ENCODE measurements at regions not wholly inside any gene's neighbourhood (a gene's known extent, or its start where the extent isn't known, plus 50 kb on each side); places are given as distances from the start of the nearest gene placed in this dataset.

DNA sequence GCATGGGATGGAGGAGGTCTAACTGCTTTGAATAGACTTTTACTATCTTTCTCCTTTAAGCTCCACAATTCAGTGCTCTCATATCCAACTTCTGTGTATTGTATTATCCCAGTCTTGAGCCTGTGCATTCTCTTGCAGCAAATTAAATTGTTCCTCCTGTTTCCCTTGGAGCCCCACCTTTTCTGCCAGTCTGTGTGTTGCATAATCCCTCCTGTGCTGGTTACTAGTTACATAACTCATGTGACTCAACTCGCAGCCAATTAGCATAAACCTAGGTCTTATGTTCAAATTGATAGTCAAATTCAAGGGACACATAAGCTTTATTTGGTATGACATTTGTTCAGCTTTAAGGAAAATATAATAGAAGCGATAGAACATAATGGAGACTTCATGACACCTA lies 1863.5 kb downstream of the MRPL39 start:
- intact Hi-C loops (cut with DNase I): no loop called here
- Histone ChIP-seq H3K9me3 (no peaks in the 10 kb centered on the region), H3K4me1 (no peaks in the 10 kb centered on the region), H3K36me3 (no peaks in the 10 kb centered on the region), H3K4me3 (no peak overlapping the region), H3K27me3 (no peaks in the 10 kb centered on the region), H3K27ac (no peak overlapping the region)
- ATAC-seq (no peak), DNase-seq (no peak)
- TF ChIP-seq CTCF (IDR thresholded peaks at IDR 0.05): no peak

- intact Hi-C loops (cut with DNase I): no loop called here
- Histone ChIP-seq H3K27ac (no peak overlapping the region), H3K36me3 (no peaks in the 10 kb centered on the region), H3K4me3 (no peak overlapping the region), H3K27me3 (no peaks in the 10 kb centered on the region), H3K9me3 (no peaks in the 10 kb centered on the region), H3K4me1 (no peaks in the 10 kb centered on the region)
- ATAC-seq (no peak), DNase-seq (no peak)
- no peak for TF ChIP-seq CTCF (IDR thresholded peaks at IDR 0.05)
These were observed 1866.8 kb downstream of the MRPL39 start for GRCh38 chr21:23740463-23740862.

GRCh38 chr21:23732776-23733175 lies 1874.5 kb downstream of the MRPL39 start:
- Histone ChIP-seq H3K27me3 (no peaks in the 10 kb centered on the region), H3K4me3 (no peak overlapping the region), H3K4me1 (no peaks in the 10 kb centered on the region), H3K36me3 (no peaks in the 10 kb centered on the region), H3K9me3 (no peaks in the 10 kb centered on the region), H3K27ac (no peak overlapping the region)
- no peak for TF ChIP-seq CTCF (IDR thresholded peaks at IDR 0.05)
- intact Hi-C loops (cut with DNase I): no loop called here
- DNase-seq: no peak
- ATAC-seq: no peak

DNA sequence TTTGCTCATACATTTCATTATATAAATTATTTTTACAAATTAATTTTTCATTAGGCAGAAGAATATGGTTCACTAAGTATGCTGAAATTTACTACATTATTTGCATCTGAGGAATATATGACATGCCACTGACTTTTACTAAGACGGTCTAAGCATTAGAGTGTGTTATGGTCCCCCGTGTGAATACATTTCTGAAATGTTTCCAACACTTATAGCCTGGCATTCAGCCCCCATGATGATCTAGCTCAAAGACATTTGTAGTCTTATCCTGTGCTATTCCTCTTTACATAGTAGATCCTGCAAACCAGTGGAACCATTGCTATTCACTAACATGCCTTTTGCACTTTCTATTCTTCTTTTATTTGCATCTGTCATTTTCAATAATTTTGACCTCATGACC lies 1878.0 kb downstream of the MRPL39 start:
- no peak overlapping the region for H3K27ac ChIP-seq

DNA sequence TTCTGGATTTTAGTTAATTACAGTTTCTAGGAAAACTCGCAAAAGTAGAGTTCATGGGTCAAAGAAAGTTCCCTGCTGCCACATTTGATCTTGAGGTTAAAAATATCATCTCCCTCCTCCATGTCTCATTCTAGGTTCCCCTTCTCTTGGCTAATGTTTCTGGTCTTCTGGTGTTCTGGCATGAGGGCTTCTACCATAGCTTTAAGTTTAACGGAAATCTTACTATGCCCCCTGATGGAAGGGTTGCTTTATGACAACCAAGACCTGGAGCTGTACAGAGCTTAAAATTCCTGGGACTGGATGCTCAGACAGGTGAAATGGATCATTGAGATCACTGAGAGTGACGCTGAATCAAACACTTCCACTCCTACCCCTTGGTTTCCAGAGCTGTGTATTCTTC lies 1881.7 kb downstream of the MRPL39 start:
- ATAC-seq: no peak
- Histone ChIP-seq H3K27me3 (no peaks in the 10 kb centered on the region), H3K9me3 (no peaks in the 10 kb centered on the region), H3K27ac (no peak overlapping the region), H3K4me3 (no peak overlapping the region), H3K36me3 (no peaks in the 10 kb centered on the region), H3K4me1 (no peaks in the 10 kb centered on the region)
- DNase-seq: no peak
- no peak for TF ChIP-seq CTCF (IDR thresholded peaks at IDR 0.05)
- intact Hi-C loops (cut with DNase I): no loop called here

More for the DNA sequence above, 1878.0 kb downstream of the MRPL39 start:
- no peaks in the 10 kb centered on the region for H3K27me3 ChIP-seq
- no peak for TF ChIP-seq CTCF (IDR thresholded peaks at IDR 0.05)
- no peaks in the 10 kb centered on the region for H3K36me3 ChIP-seq
- no peaks in the 10 kb centered on the region for H3K4me1 ChIP-seq
- no peaks in the 10 kb centered on the region for H3K9me3 ChIP-seq
- DNase-seq (no peak), ATAC-seq (no peak)
- intact Hi-C loops (cut with DNase I): no loop called here
- no peak overlapping the region for H3K4me3 ChIP-seq
